ENCODE measurements at regions not wholly inside any gene's neighbourhood (a gene's known extent, or its start where the extent isn't known, plus 50 kb on each side); places are given as distances from the start of the nearest gene placed in this dataset.

DNA sequence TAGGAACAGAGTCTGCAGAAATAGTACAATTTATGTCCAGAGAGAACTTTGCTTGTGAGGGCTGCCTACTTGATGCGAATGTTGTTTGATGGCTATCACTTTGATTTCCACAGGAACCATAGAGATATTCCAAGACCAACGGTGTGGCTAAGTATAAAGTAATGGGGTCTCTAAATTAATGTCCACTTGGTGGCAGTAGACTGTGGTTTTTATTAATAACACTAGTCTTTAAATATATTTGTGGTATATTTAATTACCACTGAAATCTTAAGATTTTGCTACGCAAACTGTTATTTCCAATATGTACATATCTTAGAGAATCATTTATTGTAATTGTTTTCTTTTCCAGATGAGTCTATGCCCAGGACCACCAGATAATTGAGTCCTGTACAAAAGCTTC lies 647.9 kb downstream of the PLA2G4A start:
- Histone ChIP-seq H3K4me2 (no peak overlapping the region), H3K4me3 (no peak overlapping the region), H3K4me1 (0 out of 3 replicates have a peak, but pooled peaks cover under 1% of the 10 kb centered on the region), H3K9me3 (no peaks in the 10 kb centered on the region), H3K27ac (no peak overlapping the region)
- DNase-seq (ENCODE audit: low read depth in 1 of 2, low spot score in 1 of 2) (no peak), FAIRE-seq (no peak), ATAC-seq (peak in 1 of 2 experiments; percentile 66; a peak in 2 of 6 replicates)
- ChIA-PET POLR2A (no interaction called here), CTCF (interaction anchor here (1.3 to 1.4 kb wide), 2 partner anchors 13 to 14 kb away, joined by 3 to 5 read pairs; no protein-coding TSS in a partner anchor)
- TF ChIP-seq, protein P1, sequence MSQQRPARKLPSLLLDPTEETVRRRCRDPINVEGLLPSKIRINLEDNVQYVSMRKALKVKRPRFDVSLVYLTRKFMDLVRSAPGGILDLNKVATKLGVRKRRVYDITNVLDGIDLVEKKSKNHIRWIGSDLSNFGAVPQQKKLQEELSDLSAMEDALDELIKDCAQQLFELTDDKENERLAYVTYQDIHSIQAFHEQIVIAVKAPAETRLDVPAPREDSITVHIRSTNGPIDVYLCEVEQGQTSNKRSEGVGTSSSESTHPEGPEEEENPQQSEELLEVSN (IDR thresholded peaks at IDR 0.05; ENCODE audit: borderline replicate concordance, low read depth), result no peak
- TF ChIP-seq ZNF302 (CRISPR knock-in tag; IDR thresholded peaks at IDR 0.05) (no peak), PHF8 (IDR thresholded peaks at IDR 0.05; ENCODE audit: borderline replicate concordance, low read depth) (no peak), SMC3 (IDR thresholded peaks at IDR 0.05) (peak; percentile 36; the same call in 1 of the 3 replicates), FOSB (CRISPR knock-in tag; IDR thresholded peaks at IDR 0.05) (no peak), GATA3 (IDR thresholded peaks at IDR 0.05; ENCODE audit: borderline replicate concordance) (no peak), JUNB (IDR thresholded peaks at IDR 0.05) (no peak), TP53 (CRISPR knock-in tag; IDR thresholded peaks at IDR 0.05) (no peak), RAD21 (conservative IDR thresholded peaks at IDR 0.05 in 1 of 2, IDR thresholded peaks at IDR 0.05 in 1 of 2) (peak; percentile 35 to 46; a peak in 2 of 5 replicates)
- TF ChIP-seq, protein P2, sequence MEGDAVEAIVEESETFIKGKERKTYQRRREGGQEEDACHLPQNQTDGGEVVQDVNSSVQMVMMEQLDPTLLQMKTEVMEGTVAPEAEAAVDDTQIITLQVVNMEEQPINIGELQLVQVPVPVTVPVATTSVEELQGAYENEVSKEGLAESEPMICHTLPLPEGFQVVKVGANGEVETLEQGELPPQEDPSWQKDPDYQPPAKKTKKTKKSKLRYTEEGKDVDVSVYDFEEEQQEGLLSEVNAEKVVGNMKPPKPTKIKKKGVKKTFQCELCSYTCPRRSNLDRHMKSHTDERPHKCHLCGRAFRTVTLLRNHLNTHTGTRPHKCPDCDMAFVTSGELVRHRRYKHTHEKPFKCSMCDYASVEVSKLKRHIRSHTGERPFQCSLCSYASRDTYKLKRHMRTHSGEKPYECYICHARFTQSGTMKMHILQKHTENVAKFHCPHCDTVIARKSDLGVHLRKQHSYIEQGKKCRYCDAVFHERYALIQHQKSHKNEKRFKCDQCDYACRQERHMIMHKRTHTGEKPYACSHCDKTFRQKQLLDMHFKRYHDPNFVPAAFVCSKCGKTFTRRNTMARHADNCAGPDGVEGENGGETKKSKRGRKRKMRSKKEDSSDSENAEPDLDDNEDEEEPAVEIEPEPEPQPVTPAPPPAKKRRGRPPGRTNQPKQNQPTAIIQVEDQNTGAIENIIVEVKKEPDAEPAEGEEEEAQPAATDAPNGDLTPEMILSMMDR (IDR thresholded peaks at IDR 0.05), result peak; percentile 47
- WGBS (ENCODE audit: missing lambda C conversion rate), result 32% methylated on average over 3 of the region's 3 CpGs

DNA sequence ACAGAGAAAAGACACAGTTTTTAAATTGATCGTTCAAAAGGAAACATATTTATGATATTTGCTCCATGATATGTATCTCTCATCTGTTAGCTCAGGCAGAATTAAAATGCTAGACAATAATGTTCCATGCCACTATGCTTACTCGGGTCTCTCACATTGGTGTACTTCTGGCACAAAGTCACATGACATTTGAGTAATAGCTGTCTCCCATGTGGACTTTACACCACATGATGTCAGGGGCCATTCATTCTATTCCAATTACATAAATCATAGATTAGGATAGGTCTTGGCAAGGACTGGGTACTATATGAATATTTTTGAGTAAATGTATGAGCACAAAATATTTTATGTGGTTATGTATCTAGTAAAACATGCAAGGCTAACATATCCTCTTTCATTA lies 648.4 kb downstream of the PLA2G4A start:
- ChIA-PET CTCF (interaction anchor here (1.3 to 1.4 kb wide), 2 partner anchors 13 kb away, joined by 3 to 5 read pairs; no protein-coding TSS in a partner anchor), POLR2A (no interaction called here)
- ATAC-seq, result no peak

More for the DNA sequence above, 648.4 kb downstream of the PLA2G4A start:
- Histone ChIP-seq H3K27ac (no peak overlapping the region), H3K4me2 (no peak overlapping the region), H3K9me3 (no peaks in the 10 kb centered on the region), H3K4me3 (no peak overlapping the region), H3K4me1 (no peaks in the 10 kb centered on the region)
- WGBS (ENCODE audit: missing lambda C conversion rate), result 46% methylated on average over 2 of the region's 2 CpGs
- no peak for FAIRE-seq
- no peak for TF ChIP-seq CHD2 (IDR thresholded peaks at IDR 0.05; ENCODE audit: low read length, partially characterized antibody)
- TF ChIP-seq BHLHE40 (IDR thresholded peaks at IDR 0.05; ENCODE audit: low read depth, low read length), result no peak
- TF ChIP-seq, protein P2 (IDR thresholded peaks at IDR 0.05), result no peak
- TF ChIP-seq, protein P3, sequence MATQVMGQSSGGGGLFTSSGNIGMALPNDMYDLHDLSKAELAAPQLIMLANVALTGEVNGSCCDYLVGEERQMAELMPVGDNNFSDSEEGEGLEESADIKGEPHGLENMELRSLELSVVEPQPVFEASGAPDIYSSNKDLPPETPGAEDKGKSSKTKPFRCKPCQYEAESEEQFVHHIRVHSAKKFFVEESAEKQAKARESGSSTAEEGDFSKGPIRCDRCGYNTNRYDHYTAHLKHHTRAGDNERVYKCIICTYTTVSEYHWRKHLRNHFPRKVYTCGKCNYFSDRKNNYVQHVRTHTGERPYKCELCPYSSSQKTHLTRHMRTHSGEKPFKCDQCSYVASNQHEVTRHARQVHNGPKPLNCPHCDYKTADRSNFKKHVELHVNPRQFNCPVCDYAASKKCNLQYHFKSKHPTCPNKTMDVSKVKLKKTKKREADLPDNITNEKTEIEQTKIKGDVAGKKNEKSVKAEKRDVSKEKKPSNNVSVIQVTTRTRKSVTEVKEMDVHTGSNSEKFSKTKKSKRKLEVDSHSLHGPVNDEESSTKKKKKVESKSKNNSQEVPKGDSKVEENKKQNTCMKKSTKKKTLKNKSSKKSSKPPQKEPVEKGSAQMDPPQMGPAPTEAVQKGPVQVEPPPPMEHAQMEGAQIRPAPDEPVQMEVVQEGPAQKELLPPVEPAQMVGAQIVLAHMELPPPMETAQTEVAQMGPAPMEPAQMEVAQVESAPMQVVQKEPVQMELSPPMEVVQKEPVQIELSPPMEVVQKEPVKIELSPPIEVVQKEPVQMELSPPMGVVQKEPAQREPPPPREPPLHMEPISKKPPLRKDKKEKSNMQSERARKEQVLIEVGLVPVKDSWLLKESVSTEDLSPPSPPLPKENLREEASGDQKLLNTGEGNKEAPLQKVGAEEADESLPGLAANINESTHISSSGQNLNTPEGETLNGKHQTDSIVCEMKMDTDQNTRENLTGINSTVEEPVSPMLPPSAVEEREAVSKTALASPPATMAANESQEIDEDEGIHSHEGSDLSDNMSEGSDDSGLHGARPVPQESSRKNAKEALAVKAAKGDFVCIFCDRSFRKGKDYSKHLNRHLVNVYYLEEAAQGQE (IDR thresholded peaks at IDR 0.05), result no peak
- no peak for TF ChIP-seq FOSB (CRISPR knock-in tag; IDR thresholded peaks at IDR 0.05)
- no peak for TF ChIP-seq ZSCAN20 (CRISPR knock-in tag; IDR thresholded peaks at IDR 0.05)
- TF ChIP-seq TFCP2L1 (CRISPR knock-in tag; IDR thresholded peaks at IDR 0.05), result no peak
- TF ChIP-seq, protein P4, sequence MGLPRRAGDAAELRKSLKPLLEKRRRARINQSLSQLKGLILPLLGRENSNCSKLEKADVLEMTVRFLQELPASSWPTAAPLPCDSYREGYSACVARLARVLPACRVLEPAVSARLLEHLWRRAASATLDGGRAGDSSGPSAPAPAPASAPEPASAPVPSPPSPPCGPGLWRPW (IDR thresholded peaks at IDR 0.05), result no peak
- no peak for TF ChIP-seq FOSL2 (IDR thresholded peaks at IDR 0.05)
- no peak for TF ChIP-seq FOSL2 (CRISPR knock-in tag; IDR thresholded peaks at IDR 0.05)
- no peak for TF ChIP-seq MAZ (IDR thresholded peaks at IDR 0.05; ENCODE audit: borderline replicate concordance, low read depth, low read length)
- TF ChIP-seq HOXB5 (CRISPR knock-in tag; IDR thresholded peaks at IDR 0.05), result no peak
- no peak for TF ChIP-seq RNF2 (IDR thresholded peaks at IDR 0.05; ENCODE audit: borderline replicate concordance, low read depth)
- TF ChIP-seq POLR2AphosphoS2 (conservative IDR thresholded peaks at IDR 0.05; ENCODE audit: low read length), result no peak
- no peak for TF ChIP-seq RARB (CRISPR knock-in tag; IDR thresholded peaks at IDR 0.05)
- no peak for TF ChIP-seq TP53 (CRISPR knock-in tag; IDR thresholded peaks at IDR 0.05)
- no peak for TF ChIP-seq JUN (IDR thresholded peaks at IDR 0.05)
- no peak for TF ChIP-seq MYC (IDR thresholded peaks at IDR 0.05; ENCODE audit: borderline replicate concordance, low read length)
- DNase-seq (ENCODE audit: low read depth in 1 of 2, low spot score in 1 of 2), result peak in 1 of 2 experiments; percentile 7

Measured in A549 (cell line).